ENCODE measurements at regions not wholly inside any gene's neighbourhood (a gene's known extent, or its start where the extent isn't known, plus 50 kb on each side); places are given as distances from the start of the nearest gene placed in this dataset.
"Not testable (repeated sequence)": the region's sequence is repeated elsewhere in the genome, so short reads cannot be mapped to it uniquely, and the experiment has no call there.

GRCh38 chr4:49322610-49323572, 336.8 kb downstream of the CWH43 start:
- not testable (repeated sequence) for DNase-seq, H3K27ac Mint-ChIP-seq, H3K4me3 Mint-ChIP-seq

GRCh38 chr4:49323573-49323940, 337.5 kb downstream of the CWH43 start:
- not testable (repeated sequence) for H3K27ac Mint-ChIP-seq; H3K4me1 Mint-ChIP-seq; H3K4me3 ChIP-seq (ENCODE audit: low read depth, low read length); ATAC-seq (ENCODE audit: low read depth in 2 of 2); H3K36me3 ChIP-seq (ENCODE audit: control insufficient read depth, insufficient read depth, low read length); H3K27me3 ChIP-seq (ENCODE audit: control insufficient read depth, insufficient read depth, low read length); H3K27ac ChIP-seq (ENCODE audit: insufficient read depth, low read length, poor library complexity, severe bottlenecking); H3K9me3 ChIP-seq (ENCODE audit: control insufficient read depth in 2 of 2, low read length in 2 of 2); H3K4me1 ChIP-seq (ENCODE audit: control insufficient read depth, insufficient read depth, low read length, poor library complexity, severe bottlenecking); H3K27me3 Mint-ChIP-seq; H3K4me3 Mint-ChIP-seq; DNase-seq; H3K36me3 Mint-ChIP-seq
- H3K9me3 Mint-ChIP-seq, result peaks cover 0 to 22% (median 2%) of the 10 kb centered on the region in 7 donors

More at GRCh38 chr4:49322610-49323572, 336.8 kb downstream of the CWH43 start:
- H3K9me3 Mint-ChIP-seq, result peaks cover 0 to 22% (median 2%) of the 10 kb centered on the region in 7 donors
- H3K9me3 ChIP-seq (ENCODE audit: control insufficient read depth in 2 of 2, low read length in 2 of 2); H3K4me3 ChIP-seq (ENCODE audit: low read depth, low read length); H3K27me3 Mint-ChIP-seq; H3K27me3 ChIP-seq (ENCODE audit: control insufficient read depth, insufficient read depth, low read length); H3K27ac ChIP-seq (ENCODE audit: insufficient read depth, low read length, poor library complexity, severe bottlenecking); H3K4me1 Mint-ChIP-seq; H3K36me3 Mint-ChIP-seq; H3K36me3 ChIP-seq (ENCODE audit: control insufficient read depth, insufficient read depth, low read length); H3K4me1 ChIP-seq (ENCODE audit: control insufficient read depth, insufficient read depth, low read length, poor library complexity, severe bottlenecking); ATAC-seq (ENCODE audit: low read depth in 2 of 2): not testable (repeated sequence)
